GM21825 (cell line): ENCODE measurements at regions not wholly inside any gene's neighbourhood (a gene's known extent, or its start where the extent isn't known, plus 50 kb on each side); places are given as distances from the start of the nearest gene placed in this dataset.
"Not testable (repeated sequence)": the region's sequence is repeated elsewhere in the genome, so short reads cannot be mapped to it uniquely, and the experiment has no call there.

Source experiments
- ATAC-seq: cut with Tn5 transposase; IDR thresholded peaks from one replicate; pipeline ENCODE4 v1.9.1; 2021; ENCODE audit warnings: mild to moderate bottlenecking, moderate library complexity; ENCODE audit not compliant: unreplicated experiment

GRCh38 chr15:60130821-60131220 is 126.7 kb downstream of the FOXB1 start:
- ATAC-seq = no peak

DNA sequence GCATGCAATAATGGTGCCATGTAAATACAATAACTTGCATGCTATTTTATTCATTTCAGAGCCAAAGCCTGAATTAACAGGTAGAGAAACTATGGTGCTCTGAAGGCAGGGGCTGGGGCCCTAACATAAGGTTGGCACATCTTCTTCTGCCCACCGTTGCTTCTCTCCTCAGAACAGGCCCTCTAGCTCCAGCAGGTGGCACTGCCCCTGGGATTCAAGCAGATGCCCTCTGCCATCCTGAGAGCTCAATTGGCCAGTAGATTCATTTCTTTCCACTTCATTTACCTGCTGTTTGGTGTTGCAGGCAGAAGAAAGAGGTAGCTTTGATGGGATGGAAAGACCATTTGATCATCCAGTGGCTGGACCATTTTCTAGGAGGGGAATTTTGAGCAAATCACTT is 130.5 kb downstream of the FOXB1 start:
- ATAC-seq = no peak

DNA sequence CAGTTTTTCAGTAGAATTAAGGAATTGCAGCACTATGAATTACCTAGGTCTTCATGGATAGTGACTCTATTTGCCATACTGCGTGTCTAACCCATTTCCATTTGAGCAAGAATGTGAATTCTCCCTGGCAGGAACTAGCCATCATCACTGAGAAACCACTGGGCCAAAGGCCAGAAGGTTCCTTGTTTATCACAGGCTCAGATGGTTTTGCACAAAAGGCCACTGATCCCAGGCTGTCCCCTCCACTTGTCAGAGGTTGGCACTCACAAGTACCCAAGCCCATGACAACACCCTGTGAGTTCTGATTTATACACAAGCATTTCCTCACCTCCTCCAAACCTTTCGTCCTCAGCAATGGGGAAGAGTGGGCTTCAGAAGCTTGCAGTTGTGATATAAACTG is 131.8 kb downstream of the FOXB1 start:
- ATAC-seq = no peak

GRCh38 chr15:60137711-60138396 is 133.7 kb downstream of the FOXB1 start:
- ATAC-seq = no peak

- ATAC-seq = no peak
These were observed 134.4 kb downstream of the FOXB1 start for GRCh38 chr15:60138397-60138968.

GRCh38 chr15:60152386-60152785 is 148.3 kb downstream of the FOXB1 start:
- ATAC-seq = no peak

DNA sequence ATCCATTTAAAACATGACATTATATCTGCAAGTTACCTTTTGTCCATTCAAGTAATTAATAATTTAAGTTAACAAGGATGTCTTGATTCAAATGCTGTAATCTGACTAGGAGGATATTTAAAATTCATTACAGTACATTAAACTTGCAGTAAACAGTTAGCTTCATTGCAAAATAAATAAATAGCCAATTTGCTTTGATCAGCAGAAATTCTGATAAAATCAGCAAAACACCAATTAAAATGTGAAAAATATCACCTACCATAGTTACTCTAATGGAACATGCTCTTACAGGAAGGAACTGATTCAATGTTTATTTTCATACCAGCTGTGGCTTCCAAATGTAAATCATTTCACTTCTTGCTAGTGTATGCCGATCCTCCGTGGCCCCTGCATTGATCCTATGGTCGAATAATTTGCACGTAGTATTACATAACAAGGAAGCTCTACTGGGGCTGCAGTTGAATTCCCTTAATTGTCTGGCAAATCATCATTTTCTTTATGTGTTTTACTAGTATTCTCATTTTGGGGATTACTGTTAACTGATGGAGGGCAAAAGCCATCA is 150.7 kb downstream of the FOXB1 start:
- no peak for ATAC-seq

DNA sequence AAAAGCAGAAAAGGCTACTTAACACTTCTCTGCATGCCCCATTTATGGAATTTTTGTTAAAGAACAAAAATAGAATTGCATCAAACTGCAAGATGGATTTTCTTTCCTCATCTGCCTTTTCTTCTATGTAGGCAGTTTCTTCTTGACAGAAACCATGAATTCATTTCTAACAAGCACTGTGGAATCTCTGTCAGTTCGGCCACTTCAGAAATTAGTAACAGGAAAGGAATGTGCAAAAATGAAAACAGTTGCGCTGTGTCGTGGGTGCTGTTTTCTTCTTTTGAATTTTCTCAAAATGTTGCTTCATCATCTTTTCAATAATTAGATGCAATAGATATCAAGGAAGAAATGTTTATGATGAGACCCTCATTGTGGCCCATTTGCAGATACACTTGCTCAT is 151.6 kb downstream of the FOXB1 start:
- ATAC-seq = no peak

- ATAC-seq = no peak
These were observed 156.8 kb downstream of the FOXB1 start for GRCh38 chr15:60160909-60161308.

DNA sequence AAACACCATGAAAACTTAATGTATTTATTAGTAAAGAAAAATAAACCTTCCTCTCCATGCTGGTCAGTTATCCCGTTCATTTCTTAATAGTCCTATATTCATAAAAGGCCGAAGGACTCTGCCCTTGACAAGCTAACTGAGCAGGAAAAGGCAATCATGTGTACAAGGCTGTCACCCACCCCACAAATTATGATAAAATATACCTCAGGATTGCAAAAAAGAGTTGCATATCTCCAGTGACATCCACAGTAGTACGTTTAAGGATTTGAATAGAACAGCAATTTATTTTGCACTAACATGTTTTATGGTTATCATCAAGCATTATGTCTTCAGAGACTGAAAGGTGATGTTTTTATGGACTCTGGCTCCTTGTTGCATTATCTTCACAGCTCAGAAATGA is 157.6 kb downstream of the FOXB1 start:
- ATAC-seq = no peak

DNA sequence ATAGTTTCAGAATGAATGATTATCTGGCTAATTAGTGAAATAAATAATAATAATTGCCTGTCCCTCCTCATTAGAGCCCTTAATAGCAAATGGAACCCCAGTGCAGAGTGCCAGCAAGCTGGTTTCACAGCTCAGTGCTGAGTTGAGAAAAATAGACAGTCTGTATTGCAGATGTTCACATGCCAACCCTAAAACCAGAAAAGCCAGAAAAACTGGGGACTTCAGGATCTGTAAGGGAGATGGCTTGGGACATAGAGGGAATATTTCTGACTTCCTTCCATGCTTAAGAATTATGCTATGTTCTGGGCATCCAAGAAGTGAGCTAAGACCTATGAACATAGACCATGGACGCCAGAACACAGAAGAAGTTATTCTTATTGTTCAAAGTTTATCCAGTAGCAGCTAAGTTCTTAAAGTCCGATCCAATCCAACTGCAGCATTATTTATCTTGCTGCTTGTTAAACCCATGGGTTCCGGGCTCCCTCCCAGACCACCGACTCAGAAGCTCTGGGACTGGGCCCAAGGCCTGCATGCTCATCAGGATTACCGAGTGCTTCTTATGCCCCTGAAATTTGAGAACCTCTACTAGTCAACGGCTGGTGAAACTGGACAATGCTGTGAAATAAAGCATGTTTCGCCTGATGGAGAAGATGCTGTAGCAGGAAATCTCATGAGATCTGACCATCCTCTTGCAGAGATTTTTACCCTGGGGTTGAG is 158.3 kb downstream of the FOXB1 start:
- ATAC-seq = no peak

- no peak for ATAC-seq
These were observed 158.9 kb downstream of the FOXB1 start for GRCh38 chr15:60162968-60163355.

DNA sequence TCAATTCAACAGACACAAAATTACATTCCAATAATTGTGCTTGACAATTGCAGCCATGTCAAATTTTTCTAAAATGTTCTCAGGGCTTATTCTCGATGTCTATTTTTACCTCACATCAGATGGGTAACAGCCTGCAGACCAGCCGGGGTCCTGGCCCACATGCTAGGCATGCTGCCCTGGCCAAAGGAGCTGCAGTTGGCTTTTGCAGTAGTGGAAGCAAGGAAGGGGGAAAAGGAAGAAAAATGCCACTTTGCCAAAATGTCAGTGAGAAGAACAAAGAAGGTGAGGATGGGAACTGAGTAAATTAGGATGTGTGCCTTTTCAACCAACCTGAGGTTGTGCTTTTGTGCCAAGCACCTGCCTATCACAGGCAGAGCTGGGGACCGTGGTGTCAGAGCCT is 161.0 kb downstream of the FOXB1 start:
- ATAC-seq = no peak

- ATAC-seq = no peak
These were observed 168.0 kb downstream of the FOXB1 start for GRCh38 chr15:60172143-60172542.

DNA sequence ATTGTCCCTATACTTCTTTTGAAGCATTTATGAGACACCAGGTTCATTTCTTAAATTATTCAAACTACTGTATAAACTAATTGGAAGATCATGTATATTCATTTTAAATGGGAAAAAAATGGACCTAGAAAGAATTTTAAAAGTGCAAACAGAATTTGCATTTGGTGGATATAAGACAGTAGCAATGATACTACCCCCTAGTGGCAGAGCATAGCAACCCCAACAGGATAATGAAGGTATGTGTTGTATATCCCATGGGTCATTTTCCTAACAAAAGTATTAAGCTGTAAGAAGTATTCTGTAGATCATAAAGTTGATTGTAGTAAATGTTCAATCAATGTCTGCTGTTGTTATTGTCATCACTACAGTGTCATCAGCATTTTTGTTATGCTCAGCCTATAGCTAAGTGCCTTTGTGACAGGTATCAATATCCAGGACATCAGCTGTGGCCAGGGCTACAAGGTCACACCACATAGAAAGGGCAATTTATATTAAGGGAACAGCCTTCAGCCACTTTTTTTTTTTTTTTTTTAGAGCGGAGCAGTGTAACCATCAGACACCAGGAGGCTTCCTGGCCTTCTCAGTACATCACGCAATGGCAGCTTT is 175.8 kb downstream of the FOXB1 start:
- ATAC-seq = no peak

- not testable (repeated sequence) for ATAC-seq
These were observed 177.8 kb downstream of the FOXB1 start for GRCh38 chr15:60181957-60182356.

- ATAC-seq = no peak
These were observed 179.3 kb downstream of the FOXB1 start for GRCh38 chr15:60183366-60183765.

DNA sequence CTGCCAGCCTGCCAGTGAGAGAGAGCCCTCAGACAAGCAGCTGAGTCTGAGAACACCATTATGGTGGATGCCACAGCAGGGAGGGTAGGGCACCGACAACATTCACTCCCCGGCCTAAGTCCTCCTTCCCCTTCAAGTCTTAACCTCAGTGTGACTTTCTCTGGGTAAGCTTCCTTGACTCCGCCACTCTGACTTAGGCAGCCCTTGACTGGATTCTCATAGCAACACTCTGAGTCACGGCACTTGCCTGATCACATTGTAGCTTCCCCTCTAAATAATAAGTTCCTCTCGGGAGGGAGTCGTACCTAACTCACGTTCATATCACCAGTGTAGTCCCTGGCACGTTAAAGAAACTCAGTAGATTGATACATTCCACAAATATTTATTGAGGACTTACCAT is 180.5 kb downstream of the FOXB1 start:
- ATAC-seq = no peak

GRCh38 chr15:60191016-60191415 is 186.9 kb downstream of the FOXB1 start:
- ATAC-seq = no peak

GRCh38 chr15:60191821-60192220 is 187.7 kb downstream of the FOXB1 start:
- no peak for ATAC-seq

DNA sequence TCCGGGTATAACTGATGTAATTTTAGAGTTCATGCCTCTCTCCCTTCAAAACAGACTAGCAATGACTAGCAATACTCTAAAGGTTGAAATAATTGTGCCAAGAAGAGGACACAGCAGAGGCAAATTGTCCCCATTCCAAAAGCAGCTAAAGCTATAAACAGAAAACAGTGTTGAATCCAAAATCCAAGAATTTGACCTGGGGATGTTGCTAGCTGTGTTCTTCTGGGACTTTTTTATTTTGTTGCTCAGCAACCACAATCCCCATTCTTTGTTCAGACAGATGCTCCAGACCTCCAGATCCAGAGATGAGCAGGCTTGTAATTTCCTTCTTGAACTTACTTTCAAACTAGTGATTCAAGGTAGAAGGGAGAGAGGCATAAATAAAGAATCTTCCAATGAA is 191.5 kb downstream of the FOXB1 start:
- no peak for ATAC-seq
